Right hindlimb (tissue), 1 donor: ENCODE measurements at regions not wholly inside any gene's neighbourhood (a gene's known extent, or its start where the extent isn't known, plus 50 kb on each side); places are given as distances from the start of the nearest gene placed in this dataset.
A peak's percentile ranks its signal among the peaks of the same experiment; 100 is the strongest.
"Not testable (repeated sequence)": the region's sequence is repeated elsewhere in the genome, so short reads cannot be mapped to it uniquely, and the experiment has no call there.

ENCODE experiments used
- DNase-seq: peaks from one replicate; pipeline ENCODE4 v3.0.0-alpha.2; 2018

DNA sequence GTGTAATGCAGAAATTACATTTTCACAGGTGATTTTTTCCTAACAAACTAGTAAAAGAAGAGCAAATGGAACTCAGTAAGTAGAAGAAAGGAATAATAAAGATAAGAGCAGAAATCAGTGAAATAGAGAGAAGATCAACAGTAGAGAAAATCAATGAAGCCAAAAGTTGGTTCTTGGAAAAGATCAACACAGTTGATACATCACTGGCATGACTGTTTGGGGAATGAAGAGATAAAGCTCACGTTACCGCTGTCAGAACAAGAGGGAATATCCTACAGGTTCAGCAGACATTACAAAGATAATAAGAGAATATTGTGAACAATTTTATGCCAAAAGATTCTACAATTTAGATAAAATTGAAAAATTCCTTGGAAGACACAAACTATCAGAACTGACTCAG, 146.4 kb downstream of the ACTR3B start:
- DNase-seq, result no peak

DNA sequence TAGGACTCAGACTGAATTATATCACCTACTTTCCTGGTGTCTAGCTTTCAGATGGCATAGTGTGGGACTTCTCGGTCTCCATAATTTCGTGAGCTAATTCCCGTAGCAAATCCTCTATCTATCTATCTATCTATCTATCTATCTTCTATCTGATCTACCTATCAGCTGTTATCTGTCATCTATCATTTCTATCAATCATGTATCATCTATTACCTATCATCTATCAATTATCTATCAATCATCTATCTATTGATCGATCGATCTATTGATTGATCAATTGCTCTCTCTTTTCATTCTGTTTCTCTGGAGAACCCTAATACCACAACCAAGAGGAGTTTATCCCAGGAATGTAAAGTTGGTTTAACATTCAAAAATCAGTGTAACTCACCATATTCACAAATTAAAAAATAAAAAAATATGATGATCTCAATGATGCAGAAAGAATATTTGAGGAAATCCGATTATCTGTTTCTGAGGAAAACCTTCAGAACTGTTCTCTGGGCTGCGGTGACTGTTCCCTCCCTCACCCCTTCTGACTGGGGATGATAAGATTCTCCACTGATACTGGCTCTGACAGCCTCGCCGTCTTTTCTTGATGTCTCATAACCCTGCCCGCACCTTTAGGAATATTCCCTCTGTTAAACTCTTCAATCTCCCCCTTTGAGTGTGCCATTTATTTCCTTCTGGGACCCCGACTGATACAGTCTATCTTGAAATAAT, 147.7 kb downstream of the ACTR3B start:
- DNase-seq, result no peak

DNA sequence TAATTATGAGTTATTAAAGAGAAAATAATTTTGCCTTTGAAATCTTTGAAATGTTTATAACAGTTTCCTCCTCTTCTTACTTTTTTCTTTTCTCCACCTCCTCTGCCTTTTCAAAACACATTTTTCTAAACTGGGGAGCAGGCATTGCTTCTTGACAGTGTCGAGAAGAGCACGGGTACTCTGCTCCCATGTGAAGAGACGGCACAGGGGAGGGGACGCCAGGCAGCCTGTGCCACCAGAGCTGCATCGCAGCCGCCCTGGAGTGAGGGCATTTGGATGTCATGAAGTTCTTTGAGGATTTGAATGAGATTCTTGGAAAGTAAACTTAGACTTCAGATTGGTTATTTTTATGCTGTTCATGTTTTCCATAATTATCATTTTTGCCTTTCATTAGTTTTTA, 149.7 kb downstream of the ACTR3B start:
- no peak for DNase-seq

DNA sequence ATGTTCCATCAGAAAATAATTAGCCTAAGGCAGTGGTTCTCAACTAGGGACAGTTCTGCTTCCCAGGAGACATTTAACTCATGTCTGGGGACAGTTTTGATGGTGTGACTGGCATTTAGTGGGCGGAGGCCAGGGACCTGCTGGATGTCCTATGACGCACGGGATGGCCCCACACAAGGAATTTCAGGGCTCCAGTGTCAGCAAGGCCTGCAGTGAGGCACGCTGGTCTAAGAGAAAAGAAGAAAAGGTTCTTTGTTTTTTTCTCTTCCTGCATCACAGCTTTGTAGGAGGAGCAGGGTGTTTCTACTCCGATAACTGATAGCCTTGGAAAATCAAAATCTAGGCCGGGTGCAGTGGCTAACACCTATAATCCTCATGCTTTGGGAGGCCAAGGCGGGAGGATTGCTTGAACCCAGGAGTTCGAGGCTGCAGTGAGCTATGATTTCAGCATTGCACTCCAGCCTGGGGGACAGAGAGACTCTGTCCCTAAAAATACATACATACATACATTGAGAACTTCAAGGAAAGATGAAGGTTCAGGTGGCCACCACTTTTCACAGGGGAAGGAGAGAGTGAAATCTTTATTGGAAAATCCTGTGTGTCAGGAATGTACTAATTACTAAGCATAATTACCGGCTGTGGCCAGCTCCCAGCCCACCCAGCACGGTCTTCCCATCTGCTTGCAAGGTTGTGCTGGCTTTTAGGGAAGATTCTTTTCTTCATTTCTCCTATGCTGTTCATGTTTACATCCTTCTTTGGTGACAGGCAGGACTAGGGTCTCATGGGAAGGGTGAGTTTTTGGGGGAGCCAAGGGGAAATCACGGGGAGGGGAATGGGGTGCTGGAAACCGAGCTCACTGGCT, 150.4 kb downstream of the ACTR3B start:
- DNase-seq, result no peak

DNA sequence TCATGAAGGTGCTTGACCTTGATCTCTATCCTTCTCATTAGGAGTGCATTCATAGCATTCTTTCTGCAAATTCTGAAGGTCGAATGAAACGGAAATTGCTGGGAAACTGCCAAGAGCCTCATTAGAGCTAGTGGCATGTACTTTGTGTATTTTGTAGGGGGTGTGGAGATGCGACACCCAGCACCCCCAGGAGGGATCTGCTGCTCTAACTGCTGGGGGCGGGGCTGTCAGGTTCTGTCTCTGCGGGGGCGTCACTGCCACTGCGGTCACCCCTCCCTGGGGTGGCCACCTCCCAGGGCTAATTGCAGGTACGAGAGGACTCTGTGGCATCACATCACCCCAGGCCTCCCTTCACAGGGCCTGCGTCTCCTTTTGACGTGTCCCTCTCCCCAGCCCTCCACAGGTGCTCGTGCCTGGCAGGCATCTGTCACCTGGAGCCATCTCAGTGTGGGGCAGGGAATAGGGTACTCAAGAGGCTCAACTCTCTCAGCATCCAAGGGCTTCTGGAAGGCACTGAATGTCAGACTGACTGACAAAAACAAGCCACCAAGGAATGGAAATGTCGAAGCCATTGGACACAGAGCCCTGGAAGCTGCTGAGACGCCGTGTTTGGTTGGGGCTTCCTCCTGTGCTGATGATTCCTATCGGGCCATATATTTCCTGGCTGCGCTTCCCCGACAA, 151.1 kb downstream of the ACTR3B start:
- no peak for DNase-seq

DNA sequence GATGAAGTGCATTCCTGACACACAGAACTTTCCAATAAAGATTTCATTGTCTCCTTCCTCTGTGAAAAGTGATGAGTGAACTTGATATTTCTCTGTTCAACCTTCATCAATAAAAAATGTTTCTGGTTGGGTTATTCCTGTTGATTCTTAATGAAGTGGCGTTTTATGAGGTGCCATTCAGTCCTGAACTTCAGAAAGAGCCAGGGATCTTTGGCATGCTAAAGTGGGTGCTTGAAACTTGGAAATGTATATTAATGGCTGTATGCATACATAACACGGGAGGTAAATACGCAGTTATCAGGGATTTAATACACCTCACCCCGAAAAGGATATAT, 151.6 kb downstream of the ACTR3B start:
- DNase-seq, result no peak

DNA sequence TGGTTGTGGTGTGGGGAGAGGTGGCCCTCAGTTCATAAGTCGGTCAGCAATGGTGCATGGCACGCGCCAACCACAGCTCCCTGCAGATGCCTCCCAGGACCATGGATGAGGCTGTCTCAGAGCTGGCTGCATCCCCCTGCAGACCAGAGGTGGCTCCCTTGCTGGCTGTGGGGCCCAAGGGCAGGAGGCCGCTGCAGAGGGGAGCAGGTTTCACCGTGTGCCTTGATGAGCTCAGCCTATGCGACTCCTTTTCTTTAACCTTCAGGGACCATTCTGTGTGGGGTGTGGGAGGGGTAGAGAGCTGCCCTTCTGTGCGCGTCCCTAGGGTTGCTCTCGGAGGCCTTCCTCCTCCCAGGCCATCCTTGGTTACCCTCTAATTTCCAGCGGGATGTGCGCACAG, 152.4 kb downstream of the ACTR3B start:
- DNase-seq, result no peak

DNA sequence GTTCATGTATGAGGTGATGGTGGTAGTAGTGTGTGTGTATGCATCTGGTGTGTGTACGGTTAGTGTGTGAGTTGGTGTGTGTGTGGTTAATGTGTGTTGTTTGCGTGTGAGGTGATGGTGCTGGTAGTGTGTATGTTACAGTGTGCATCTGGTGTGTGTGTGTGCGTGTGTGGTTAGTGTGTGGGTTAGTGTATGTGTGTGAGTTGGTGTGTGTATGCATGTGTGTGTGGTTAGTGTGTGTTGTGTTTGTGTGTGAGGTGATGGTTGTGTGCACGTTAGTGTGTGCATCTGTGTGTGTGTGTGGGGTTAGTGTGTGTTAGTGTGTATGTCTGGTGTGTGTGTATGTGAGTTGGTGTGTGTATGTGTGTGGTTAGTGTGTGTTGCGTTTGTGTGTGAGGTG, 153.0 kb downstream of the ACTR3B start:
- no peak for DNase-seq

DNA sequence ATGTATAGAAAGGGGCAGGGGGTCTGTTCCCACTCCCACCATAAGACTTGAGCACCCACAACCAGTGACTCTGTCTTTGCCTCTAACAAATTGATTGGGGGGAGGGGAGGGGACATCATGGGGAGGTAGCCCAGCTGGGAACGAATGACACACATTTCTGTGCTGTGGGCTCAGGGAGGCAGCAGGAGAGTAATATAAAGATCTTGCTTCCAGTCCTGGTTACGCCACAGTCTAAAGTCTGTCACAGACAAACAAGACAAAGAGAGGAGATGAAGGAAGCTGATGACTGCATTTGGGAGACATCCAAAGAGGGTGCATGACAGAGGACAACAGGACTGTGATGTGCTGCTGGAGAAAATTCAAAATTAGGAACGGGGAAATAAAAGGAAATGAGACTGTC, 153.9 kb downstream of the ACTR3B start:
- DNase-seq, result no peak

DNA sequence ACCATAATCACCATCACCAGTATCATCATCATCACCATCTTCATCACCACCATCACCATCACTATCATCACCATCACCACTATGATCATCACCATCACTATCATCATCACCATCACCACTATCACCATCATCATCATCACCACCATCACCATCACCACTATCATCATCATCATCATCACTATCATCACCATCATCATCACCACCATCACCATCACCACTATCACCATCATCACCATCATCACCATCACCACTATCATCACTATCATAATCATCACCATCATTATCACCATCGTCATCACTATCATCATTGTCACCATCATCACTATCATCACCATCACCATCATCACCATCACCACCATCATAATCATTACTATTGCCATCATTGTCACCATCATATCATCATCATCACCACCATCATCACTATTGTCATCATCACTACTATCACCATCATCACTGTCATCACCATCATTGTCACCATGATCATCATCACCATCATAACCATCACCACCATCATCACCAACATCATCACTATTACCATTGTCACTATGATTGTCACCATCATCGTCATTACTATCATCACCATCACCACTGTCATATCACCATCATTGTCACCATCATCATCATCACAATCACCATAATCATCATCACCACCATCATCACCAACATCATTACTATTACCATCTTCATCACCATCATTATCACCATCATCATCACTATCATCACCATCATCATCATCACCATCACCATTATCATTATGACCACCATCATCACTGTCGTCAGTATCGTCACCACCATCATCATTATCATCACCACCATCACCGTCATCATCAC, 154.7 kb downstream of the ACTR3B start:
- no peak for DNase-seq

DNA sequence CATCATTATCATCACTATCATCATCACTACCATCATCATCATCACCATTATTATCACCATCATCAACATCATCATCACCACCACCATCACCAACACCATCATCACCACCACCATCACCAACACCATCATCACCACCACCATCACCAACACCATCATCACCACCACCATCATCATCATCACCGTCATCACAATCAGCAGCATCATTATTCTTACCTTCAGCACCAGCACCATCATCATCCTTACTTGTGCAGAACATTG, 155.2 kb downstream of the ACTR3B start:
- DNase-seq, result not testable (repeated sequence)

DNA sequence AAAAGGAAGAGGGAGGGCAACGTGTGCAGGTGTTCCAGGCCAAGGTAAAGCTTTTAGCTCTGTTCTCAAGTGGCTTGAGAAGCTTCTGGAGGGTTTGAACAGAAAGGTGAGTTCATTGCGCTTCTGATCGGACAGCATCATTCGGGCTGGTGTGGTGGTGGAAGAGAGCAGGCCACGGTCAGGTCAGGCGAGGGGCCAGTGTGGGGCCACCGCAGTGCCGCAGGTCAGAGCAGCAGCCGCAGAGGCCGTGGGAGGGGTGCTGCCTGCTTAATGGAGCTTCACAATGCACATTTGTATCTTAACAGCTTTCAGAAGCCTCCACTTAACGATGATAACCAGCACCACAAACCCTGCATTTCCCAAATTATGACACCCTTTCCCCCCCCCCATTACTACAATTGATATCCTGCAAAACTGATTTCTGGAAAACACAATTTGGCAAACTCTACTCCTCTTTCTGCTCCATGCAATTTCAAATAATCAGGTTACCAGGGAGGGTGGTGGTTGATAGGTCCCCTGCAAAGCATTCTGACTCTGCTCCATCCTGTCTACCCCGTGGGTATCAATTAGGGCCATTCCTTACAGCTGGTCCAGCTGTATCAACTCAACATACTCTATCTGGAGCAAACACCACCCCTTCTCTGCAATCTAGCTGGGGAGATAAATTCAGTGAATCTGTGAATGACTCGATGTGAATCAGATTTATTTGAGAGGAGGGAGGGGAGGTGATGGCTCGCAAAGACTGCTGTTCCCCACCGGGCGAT, 162.9 kb downstream of the ACTR3B start:
- DNase-seq, result no peak

DNA sequence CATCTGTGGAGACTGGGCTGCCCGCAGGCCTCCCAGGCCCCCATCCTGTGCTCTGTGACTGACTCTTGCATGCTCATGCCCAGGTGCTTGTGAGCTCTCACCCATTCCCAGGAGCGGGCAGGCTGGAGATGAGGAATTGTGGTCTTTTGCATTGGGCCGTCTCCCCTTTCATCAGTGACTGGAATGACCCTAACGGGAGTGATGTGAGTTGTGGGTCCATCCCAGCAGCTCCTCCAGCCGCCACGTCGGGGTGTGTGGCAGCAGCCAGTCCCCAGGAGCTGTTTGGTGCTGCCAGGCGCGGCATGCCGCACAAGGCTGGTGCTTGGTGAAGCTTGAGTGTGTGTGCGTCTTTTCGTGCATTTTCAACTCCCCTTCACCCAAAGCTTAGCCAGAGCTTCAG, 164.2 kb downstream of the ACTR3B start:
- DNase-seq, result no peak

DNA sequence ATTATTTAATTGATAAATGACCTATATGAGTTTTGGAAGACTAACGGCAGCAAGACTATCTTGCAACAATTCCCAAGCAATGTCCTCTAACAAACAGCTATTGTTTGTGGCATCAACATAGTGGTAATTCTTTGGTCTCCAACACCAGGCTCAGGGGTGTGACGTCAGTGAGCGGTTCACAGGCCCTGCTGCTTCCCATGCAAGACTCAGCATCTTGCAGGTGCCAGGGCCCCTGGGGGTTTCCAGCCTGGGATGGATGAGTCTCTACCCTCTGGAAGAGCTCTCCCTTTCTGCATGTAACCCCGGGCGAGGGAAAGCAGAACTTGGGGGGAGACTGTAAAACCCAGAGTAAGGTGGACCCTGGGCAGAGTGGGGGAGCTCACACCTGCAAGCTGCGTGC, 164.7 kb downstream of the ACTR3B start:
- no peak for DNase-seq

DNA sequence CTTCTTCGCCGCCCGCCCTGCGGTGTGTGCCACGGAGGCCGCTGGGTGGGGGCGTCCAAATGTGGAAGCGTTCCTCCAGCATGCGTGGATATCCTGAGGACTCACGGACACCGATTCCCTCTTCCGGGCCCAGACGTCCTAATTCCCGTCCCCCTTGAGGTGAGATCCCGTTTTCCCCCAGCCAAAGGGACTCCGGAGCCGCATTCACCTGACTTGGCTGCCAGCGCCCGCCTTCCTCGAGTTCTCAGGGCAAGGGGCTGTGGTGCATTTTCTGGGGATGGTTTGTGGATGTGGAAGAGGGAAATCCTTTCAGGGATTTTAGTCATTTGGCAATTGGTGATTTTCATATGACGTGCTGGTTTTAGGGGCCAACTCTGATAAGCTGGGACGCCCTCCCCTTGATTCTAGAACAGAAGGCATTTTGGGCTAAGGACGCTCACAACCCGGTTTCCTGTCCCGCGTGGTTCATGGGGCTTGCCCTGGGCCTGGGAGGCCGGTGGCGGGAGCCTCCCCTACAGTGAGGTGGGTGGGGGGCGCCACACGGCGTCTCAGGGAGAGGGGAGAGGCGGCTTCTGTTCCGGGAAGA, 165.4 kb downstream of the ACTR3B start:
- no peak for DNase-seq

DNA sequence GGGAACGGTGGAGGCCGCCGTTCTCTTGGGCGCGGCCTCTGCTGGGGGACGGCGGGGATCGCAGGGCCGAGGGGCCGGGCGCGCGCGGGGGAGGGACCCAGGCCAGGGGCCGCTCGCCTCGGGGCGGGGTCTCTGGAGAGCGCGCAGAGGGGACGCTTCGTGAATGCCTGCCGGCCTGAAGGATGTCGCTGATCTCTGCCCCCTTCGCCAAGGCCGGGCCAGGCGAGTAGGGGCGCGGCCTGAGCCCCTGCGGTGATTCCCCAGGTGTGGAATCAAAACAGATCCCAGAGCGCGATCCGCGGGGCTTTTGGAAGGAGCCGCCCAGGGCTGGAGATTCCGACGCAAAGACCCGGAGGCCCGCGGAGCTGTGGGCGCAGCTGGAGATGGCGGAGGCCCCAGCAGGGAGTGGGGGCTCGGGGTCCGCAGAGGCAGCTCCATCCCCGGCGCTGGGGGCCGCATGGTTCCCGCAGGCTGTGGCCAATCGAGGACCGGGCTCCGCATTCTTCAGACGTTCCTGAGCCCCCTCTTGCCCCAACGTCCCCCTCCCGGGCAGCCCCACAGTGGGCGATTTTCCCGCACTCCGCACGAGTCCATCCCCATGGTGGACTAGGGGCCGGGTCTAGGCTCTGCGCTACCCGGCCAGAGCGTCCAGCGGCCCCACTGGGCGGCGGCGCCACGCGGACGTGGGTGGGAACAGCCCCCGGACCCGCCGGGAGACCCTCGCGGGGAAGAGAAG, 166.0 kb downstream of the ACTR3B start:
- DNase-seq, result peak; percentile 30

DNA sequence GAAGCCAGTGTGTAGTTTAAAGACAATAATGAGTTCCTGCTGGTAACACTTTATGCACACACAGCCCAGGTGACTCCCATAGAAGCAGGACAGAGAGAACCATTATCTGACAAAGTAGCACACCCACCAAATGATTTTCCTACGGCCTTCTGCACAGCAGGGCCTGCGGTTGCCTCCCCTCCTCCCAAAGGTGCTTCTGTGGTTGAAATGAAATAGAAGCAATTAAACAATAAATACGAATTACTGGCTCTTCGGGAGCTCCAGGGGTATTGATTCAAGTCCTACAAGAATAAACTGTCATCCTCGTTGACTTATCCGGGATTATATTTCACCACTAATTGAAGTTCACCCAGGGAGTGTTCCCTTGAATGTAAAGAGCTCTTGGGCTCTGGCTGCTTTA, 172.1 kb downstream of the ACTR3B start:
- no peak for DNase-seq

DNA sequence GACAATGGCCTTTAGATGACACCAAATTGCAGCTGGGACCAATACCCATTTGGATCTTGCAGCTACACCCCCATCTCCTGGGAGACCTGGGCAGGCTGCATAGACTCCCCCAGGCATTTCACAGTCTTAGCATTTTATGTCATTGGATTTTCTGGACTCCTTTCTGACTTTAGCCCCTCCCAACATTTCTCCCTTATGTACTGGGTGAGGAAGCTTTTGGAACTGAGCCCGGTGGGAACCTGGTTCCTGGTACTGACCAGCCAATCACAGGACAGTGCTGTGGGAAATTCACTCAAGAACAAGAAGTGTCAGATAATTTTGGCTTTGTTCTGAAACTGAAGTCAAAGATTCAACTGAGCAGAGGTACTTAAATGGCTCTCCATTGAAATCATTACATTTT, 177.7 kb downstream of the ACTR3B start:
- DNase-seq, result no peak

DNA sequence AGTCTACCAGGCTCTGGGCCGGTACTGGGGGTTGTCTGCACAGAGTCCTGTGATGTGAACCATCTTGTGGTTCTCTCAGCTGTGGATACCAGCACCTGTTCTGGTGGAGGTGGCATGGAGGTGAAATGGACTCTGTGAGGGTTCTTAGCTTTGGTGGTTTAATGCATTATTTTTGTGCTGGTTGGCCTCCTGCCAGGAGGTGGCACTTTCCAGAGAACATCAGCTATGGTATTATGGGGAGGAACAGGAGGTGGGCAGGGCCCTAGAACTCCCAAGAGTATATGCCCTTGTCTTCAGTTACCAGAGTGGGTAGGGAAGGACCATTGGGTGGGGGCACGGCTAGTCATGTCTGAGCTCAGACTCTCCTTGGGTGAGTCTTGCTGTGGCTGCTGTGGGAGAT, 187.1 kb downstream of the ACTR3B start:
- DNase-seq, result not testable (repeated sequence)

DNA sequence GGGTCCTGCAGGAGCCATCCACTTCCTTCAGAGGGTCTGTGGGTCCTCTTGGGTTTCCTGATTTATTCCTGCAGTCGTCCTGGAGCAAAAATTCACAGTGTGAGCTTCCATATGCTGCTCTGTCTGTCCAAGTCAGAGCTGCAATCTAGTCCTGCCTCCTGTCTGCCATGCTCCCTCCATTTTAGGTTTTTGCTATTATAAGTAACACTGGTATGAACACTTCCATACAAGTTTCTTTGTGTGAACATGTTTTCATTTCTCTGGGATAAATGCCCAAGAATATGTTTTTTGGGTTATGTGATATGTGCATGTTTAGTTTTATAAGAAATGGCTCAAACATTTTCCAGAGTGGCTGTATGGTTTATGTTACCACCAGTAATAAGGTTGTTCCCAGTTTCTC, 188.1 kb downstream of the ACTR3B start:
- no peak for DNase-seq

DNA sequence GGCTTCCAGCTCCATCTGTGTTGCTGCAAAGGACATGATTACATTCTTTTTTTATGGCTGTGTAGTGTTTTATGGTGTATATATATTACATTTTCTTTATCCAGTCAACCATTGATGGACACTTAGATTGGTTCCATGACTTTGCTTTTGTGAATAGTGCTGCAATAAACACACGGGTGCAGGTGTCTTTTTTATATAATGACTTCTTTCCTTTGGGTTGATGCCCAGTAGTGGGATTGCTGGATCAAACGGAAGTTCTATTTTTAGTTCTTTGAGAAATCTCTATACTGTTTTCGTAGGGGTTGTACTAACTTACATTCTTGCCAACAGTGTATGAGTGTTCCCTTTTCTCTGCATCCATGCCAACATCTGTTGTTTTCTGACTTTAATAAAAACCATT, 189.7 kb downstream of the ACTR3B start:
- DNase-seq, result no peak

DNA sequence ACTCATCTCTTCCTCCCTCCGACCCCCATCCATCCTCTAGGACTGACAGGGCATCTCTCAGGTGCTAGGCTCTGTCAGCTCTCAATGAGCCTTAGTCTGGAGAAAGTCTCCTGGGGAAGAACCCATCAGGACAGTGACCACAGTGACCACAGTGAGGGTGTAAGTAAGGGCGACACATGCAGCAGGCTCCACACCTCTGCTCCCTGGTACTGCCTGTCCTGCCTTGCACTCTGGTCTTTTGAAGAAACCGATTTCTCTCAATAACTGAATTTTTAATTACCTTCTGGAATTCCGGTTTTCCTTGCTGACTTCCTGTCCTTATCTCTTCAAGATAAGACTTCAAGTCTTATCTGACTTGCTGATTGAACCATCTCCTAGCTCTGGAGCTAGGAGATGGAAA, 190.2 kb downstream of the ACTR3B start:
- no peak for DNase-seq
